Calu3 (cell line): ENCODE measurements at regions not wholly inside any gene's neighbourhood (a gene's known extent, or its start where the extent isn't known, plus 50 kb on each side); places are given as distances from the start of the nearest gene placed in this dataset.

Experiments
- BruUV-seq: library from RNA; stranded (reverse); fragments of 400-500 nt; replicated peaks from 2 replicates; lab custom pipeline; 2021; lab: Mats Ljungman, UMichigan
- CTCF ChIA-PET: fragments of 300-600 bp; sonication (Branson Sonifier 250); formaldehyde crosslinking; loops from one replicate; lab custom pipeline; 2022; ENCODE audit warnings: antibody characterized with exemption; lab: Charles Lee
- DNase-seq: peaks from one replicate; pipeline ENCODE4 v3.0.0; 2022
- H3K27ac Mint-ChIP-seq: one replicate; pipeline ENCODE4 v1.8.0; 2022; ENCODE audit warnings: mixed read lengths; ENCODE audit not compliant: unreplicated experiment
- H3K27me3 Mint-ChIP-seq: one replicate; pipeline ENCODE4 v1.8.0; 2022; ENCODE audit warnings: mixed read lengths; ENCODE audit not compliant: unreplicated experiment
- H3K36me3 Mint-ChIP-seq: one replicate; pipeline ENCODE4 v1.8.0; 2022; ENCODE audit warnings: mild to moderate bottlenecking, moderate library complexity, mixed read lengths; ENCODE audit not compliant: insufficient read depth, unreplicated experiment
- H3K4me1 Mint-ChIP-seq: one replicate; pipeline ENCODE4 v1.8.0; 2022; ENCODE audit warnings: mild to moderate bottlenecking, low read depth, mixed read lengths; ENCODE audit not compliant: unreplicated experiment
- H3K4me3 Mint-ChIP-seq: one replicate; pipeline ENCODE4 v1.8.0; 2022; ENCODE audit warnings: mild to moderate bottlenecking, low read depth, moderate library complexity, mixed read lengths; ENCODE audit not compliant: unreplicated experiment
- H3K9me3 Mint-ChIP-seq: one replicate; pipeline ENCODE4 v1.8.0; 2022; ENCODE audit warnings: low read depth, mixed read lengths; ENCODE audit not compliant: unreplicated experiment
- CTCF ChIP-seq: fragments of 200-600 bp; IDR thresholded peaks from one replicate; pipeline ENCODE4 v1.8.0; 2022; ENCODE audit warnings: antibody characterized with exemption; ENCODE audit not compliant: unreplicated experiment
- intact Hi-C: fragments of 100-400 bp; cut with micrococcal nuclease; formaldehyde crosslinking; loops from one replicate; pipeline ENCODE4 v1.10.0; 2022; ENCODE audit not compliant: unreplicated experiment

DNA sequence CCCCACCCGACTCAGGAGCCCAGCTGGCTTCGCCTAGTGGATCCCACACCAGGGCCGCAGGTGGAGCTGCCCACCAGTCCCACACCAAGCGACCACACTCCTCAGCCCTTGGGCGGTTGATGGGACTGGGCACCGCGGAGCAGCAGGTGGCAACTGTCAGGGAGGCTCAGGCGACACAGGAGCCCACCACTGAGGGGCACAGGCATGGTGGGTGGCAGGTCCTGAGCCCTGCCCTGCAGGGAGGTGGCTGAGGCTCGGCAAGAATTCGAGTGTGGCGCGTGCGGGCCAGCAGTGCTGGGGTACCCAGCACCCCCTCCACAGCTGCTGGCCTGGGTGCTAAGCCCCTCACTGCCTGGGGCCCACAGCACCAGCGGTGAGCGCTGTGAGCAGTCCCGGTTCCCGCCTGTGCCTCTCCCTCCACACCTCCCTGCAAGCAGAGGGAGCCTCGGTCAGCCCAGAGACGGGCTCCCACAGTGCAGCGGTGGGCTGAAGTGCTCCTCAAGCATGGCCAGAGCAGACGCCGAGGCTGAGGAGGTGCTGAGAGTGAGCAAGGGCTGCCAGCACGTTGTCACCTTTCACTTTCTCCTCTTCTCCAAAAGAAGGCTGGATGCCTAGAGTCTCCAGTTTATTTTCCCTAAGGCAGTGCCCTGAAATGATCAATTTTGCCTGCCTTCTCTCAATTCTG, 1440.7 kb upstream of the ZEB2 start:
- Mint-ChIP-seq H3K9me3 (peaks cover 12% of the 10 kb centered on the region), H3K27ac (no peak overlapping the region), H3K27me3 (no peaks in the 10 kb centered on the region), H3K36me3 (no peaks in the 10 kb centered on the region), H3K4me1 (no peaks in the 10 kb centered on the region), H3K4me3 (no peak overlapping the region)
- intact Hi-C loops, result no loop called here
- DNase-seq, result no peak
- no peak for TF ChIP-seq CTCF
- CTCF ChIA-PET, result interaction anchor here (1.5 kb wide), 1 partner anchor 17 kb away, joined by 3 read pairs; no protein-coding TSS in a partner anchor
- BruUV-seq, result no TSS peak

- no peak for DNase-seq
- Mint-ChIP-seq H3K36me3 (no peaks in the 10 kb centered on the region), H3K4me1 (no peaks in the 10 kb centered on the region), H3K27me3 (no peaks in the 10 kb centered on the region), H3K4me3 (no peak overlapping the region), H3K9me3 (peaks cover 18% of the 10 kb centered on the region), H3K27ac (no peak overlapping the region)
- CTCF ChIA-PET, result no interaction called here
- no TSS peak for BruUV-seq
- intact Hi-C loops, result no loop called here
- TF ChIP-seq CTCF, result no peak
These were observed 1438.7 kb upstream of the ZEB2 start for GRCh38 chr2:145958611-145959010.

- no TSS peak for BruUV-seq
- intact Hi-C loops, result no loop called here
- Mint-ChIP-seq H3K9me3 (peaks cover 20% of the 10 kb centered on the region), H3K36me3 (no peaks in the 10 kb centered on the region), H3K4me1 (no peaks in the 10 kb centered on the region), H3K4me3 (no peak overlapping the region), H3K27ac (no peak overlapping the region), H3K27me3 (no peaks in the 10 kb centered on the region)
- CTCF ChIA-PET, result no interaction called here
- TF ChIP-seq CTCF, result no peak
- DNase-seq, result no peak
These were observed 1438.0 kb upstream of the ZEB2 start for GRCh38 chr2:145957929-145958328.

DNA sequence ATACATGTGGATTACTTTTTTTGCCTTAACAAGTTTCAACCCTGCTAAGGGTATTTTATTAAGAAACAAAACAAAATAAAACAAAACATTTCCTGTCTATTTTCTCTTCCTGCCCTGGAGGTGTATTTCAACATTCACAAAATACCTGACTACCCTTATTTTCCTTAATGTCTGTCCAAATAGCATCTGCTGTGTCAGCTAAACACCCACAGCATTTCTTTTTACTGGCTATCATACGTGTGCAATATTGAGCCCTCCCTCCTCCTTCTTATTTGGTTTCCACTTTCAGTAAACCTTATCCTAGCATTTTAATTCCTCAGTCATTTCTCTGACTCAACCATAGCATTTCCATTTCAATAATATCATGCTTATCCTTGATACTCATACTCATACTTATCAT, 1420.0 kb upstream of the ZEB2 start:
- Mint-ChIP-seq H3K27me3 (no peaks in the 10 kb centered on the region), H3K36me3 (no peaks in the 10 kb centered on the region), H3K4me1 (no peaks in the 10 kb centered on the region), H3K27ac (no peak overlapping the region), H3K9me3 (no peaks in the 10 kb centered on the region), H3K4me3 (no peak overlapping the region)
- CTCF ChIA-PET, result no interaction called here
- intact Hi-C loops, result loop anchor here (5.0 kb wide), 1 partner anchor 372 kb away; no protein-coding TSS in a partner anchor
- DNase-seq, result no peak
- no peak for TF ChIP-seq CTCF
- BruUV-seq, result no TSS peak
